Esophagus (tissue), 2 donors: ENCODE measurements at regions not wholly inside any gene's neighbourhood (a gene's known extent, or its start where the extent isn't known, plus 50 kb on each side); places are given as distances from the start of the nearest gene placed in this dataset.

ENCODE experiments used
- H3K27ac ChIP-seq, 2 donors: one replicate each; pipeline ENCODE4 v1.5.1; 2013; ENCODE audit warnings: low read depth in 2 of 2, mild to moderate bottlenecking in 2 of 2, inconsistent platforms in 1 of 2, low read length in 1 of 2, moderate library complexity in 1 of 2
- H3K27me3 ChIP-seq, 2 donors: one replicate each; pipeline ENCODE4 v1.6.1; 2013; ENCODE audit warnings: low read length in 2 of 2, control low read depth in 1 of 2, mild to moderate bottlenecking in 1 of 2; ENCODE audit not compliant: insufficient read depth in 2 of 2, control insufficient read depth in 1 of 2
- H3K36me3 ChIP-seq, 2 donors: one replicate each; pipeline ENCODE4 v1.6.1; 2013; ENCODE audit warnings: low read length in 1 of 2; ENCODE audit not compliant: control insufficient read depth in 2 of 2, insufficient read depth in 2 of 2
- H3K4me1 ChIP-seq, 2 donors: one replicate each; pipeline ENCODE4 v1.6.1; 2013; ENCODE audit warnings: low read length in 1 of 2; ENCODE audit not compliant: control insufficient read depth in 2 of 2, insufficient read depth in 2 of 2
- H3K4me3 ChIP-seq, 2 donors: one replicate each; pipeline ENCODE4 v1.5.1; 2013; ENCODE audit warnings: low read length in 2 of 2, mild to moderate bottlenecking in 2 of 2, low read depth in 1 of 2, moderate library complexity in 1 of 2
- H3K9me3 ChIP-seq, 2 donors: one replicate each; pipeline ENCODE4 v1.6.1; 2013; ENCODE audit warnings: mild to moderate bottlenecking in 2 of 2, low read depth in 1 of 2, low read length in 1 of 2, moderate library complexity in 1 of 2; ENCODE audit not compliant: control insufficient read depth in 2 of 2, insufficient read depth in 1 of 2
- WGBS, 2 donors: extraction: QIAGEN DNeasy Blood & Tissue Kit; methylation state at CpG; one replicate each; pipeline ENCODE4 v1.1.7; 2013; 5-methylcytosine and 5-hydroxymethylcytosine counted together
- donor health status: healthy with polysubstance abuse.
- donor health status: Bipolar disorder and iron deficiency.

DNA sequence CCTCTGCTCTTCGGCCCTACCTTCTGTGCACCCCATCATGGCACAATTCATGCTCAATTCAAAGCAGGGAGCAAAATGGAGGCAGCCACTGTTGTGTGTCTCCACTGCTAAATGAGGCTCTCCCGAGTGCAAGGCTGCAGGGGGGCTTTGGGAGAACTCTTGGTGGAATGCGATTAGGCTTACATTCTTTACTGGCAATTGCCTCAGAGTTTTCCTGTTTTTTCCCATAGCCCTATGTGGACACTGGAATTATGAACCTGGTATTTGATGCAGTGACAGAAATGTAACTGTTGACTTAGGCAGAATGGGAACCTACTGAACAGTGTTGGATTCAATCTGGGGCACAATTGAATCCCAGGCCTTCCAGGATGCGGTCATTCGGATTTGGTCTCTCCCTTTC, 187.9 kb upstream of the GMDS start:
- Histone ChIP-seq H3K36me3 (no peaks in the 10 kb centered on the region), H3K9me3 (no peaks in the 10 kb centered on the region), H3K4me1 (peaks cover 5 to 16% of the 10 kb centered on the region in 2 donors), H3K27me3 (no peaks in the 10 kb centered on the region), H3K4me3 (no peak overlapping the region), H3K27ac (peak overlapping the region; percentile 86 to 97)
- 93% methylated on average over 5 of the region's 5 CpGs for WGBS, 2 donors

DNA sequence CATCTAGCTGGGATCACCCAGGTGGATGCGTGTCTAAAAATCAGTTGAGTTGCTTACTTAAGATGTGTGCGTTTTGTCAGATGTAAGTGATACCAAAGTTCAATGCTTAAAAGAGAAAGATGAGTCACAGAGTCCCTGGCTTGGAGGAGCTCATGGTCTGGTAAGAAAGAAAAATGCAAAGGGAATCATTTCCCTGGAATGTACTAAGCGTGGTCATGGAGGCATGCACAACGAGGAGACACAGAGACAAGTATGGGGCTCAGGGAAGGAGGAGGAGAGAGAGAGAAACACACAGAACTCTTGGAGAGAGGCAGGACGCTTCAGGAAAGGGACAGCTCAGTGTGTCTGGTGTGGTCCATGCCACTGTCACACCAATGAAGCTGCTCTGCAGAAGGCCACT, 186.9 kb upstream of the GMDS start:
- Histone ChIP-seq H3K4me1 (peaks cover 5 to 16% of the 10 kb centered on the region in 2 donors), H3K4me3 (no peak overlapping the region), H3K36me3 (no peaks in the 10 kb centered on the region), H3K27ac (peak overlapping the region in 1 of 2 donors; percentile 72), H3K9me3 (no peaks in the 10 kb centered on the region), H3K27me3 (no peaks in the 10 kb centered on the region)
- WGBS, 2 donors, result 54 to 72% methylated on average over 5 of the region's 5 CpGs

DNA sequence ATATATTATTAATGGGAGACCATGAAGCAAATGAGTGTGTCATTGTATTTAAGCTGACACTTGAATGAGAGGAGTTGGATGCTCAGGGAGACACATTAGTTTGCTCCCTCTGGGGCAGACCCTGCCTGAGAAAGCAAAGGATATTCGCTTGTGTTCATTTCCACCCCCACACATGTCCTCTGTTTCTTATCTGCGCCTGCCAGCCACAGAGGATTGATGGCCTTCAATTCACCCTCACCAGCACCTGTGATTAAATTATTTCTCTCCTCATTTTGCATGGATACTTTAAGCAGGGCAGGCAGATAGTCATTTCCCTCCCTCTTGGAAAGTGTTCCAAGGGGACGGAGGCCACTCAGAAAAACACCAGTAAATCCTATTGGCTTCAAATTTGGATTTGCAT, 185.2 kb upstream of the GMDS start:
- Histone ChIP-seq H3K9me3 (no peaks in the 10 kb centered on the region), H3K4me1 (peaks cover 5 to 18% of the 10 kb centered on the region in 2 donors), H3K4me3 (no peak overlapping the region), H3K36me3 (no peaks in the 10 kb centered on the region), H3K27ac (peak overlapping the region in 1 of 2 donors; percentile 50), H3K27me3 (no peaks in the 10 kb centered on the region)
- WGBS, 2 donors, result 77 to 82% methylated on average over 3 of the region's 3 CpGs

DNA sequence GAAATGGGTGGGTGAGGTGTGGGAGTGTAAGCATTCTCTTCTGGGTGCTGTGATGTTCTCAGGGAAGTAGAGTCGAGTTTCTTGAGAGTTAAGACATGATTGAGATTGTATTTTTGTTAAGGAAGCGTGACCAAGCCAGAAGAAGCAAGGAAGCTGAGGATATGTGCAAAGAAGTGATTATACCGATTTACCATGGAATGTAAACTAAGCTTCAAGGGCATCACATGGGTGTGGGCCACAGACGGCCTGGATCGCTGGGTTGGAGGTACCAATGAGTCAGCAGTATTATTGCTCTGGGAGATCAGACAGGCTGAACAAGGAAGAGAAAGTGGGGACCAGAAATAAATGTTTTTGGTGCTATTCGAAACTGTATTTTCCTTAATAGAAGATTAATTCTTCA, 184.1 kb upstream of the GMDS start:
- Histone ChIP-seq H3K27me3 (no peaks in the 10 kb centered on the region), H3K27ac (peak overlapping the region; percentile 26 to 50), H3K36me3 (no peaks in the 10 kb centered on the region), H3K9me3 (no peaks in the 10 kb centered on the region), H3K4me1 (peaks cover 5 to 18% of the 10 kb centered on the region in 2 donors), H3K4me3 (no peak overlapping the region)
- WGBS, 2 donors, result 60 to 67% methylated on average over 6 of the region's 6 CpGs

DNA sequence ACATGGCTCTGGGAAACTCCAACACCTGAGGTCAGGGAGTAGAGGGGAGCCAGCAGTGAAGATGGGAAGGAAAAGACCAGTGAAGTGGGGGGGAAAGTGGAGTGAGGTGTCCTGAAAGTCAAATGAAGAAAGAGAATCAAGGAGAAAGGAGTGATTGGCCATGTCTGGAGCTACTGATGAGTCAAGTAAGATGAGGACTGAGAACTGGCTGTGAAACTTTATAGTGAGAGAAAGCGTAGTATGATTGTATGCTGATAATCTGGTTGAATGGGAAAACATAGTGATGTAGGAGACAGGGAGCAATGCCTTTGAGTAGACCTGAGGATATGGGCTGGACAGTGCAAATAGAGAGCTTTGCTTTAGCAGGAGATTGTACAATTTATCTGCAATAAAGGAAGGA, 183.6 kb upstream of the GMDS start:
- Histone ChIP-seq H3K27ac (peak overlapping the region; percentile 50 to 77), H3K4me1 (peaks cover 5 to 14% of the 10 kb centered on the region in 2 donors), H3K36me3 (no peaks in the 10 kb centered on the region), H3K9me3 (no peaks in the 10 kb centered on the region), H3K27me3 (no peaks in the 10 kb centered on the region), H3K4me3 (no peak overlapping the region)
- 74 to 85% methylated on average over 1 of the region's 1 CpG for WGBS, 2 donors

DNA sequence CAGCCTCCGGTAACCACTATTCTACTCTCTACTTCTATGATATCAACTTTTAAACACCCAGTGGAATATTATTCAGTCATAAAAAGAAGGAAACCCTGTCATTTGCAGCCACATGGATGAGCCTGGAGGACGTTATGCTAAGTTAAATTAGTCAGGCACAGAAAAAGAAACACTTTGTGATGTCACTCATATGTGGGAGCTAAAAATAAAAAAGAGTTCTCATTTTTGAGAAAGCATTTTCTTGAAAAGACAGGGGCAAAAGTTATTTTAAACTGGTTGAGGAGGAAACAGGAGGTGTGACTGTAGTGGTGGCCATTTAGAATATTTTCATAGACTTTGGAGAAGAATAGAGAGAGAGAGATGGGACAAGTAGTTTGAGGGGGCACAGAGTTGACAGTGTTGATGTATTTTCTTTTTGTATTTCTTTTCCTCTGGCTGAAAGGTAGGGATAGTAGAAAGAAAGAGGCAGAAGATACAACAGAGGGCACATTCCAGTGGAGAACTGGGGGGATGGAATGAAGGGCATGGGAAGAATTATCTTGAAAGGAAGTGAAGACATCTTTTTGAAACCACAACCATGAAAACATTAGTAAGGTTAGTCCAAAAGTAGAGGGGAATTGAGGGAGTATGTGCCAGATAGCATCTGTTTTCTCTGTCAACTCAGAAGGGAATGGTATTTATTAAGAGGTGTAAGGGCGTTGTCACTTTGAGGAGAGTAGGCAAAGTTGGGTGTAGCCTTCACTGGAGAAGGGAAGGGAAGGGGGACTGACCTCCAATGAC, 181.3 kb upstream of the GMDS start:
- H3K27me3 ChIP-seq, result no peaks in the 10 kb centered on the region
- WGBS, 2 donors, result 79 to 85% methylated on average over 3 of the region's 3 CpGs
- no peak overlapping the region for H3K27ac ChIP-seq
- no peaks in the 10 kb centered on the region for H3K9me3 ChIP-seq
- H3K36me3 ChIP-seq, result no peaks in the 10 kb centered on the region
- H3K4me3 ChIP-seq, result no peak overlapping the region
- peaks cover 0 to 5% of the 10 kb centered on the region in 2 donors for H3K4me1 ChIP-seq

DNA sequence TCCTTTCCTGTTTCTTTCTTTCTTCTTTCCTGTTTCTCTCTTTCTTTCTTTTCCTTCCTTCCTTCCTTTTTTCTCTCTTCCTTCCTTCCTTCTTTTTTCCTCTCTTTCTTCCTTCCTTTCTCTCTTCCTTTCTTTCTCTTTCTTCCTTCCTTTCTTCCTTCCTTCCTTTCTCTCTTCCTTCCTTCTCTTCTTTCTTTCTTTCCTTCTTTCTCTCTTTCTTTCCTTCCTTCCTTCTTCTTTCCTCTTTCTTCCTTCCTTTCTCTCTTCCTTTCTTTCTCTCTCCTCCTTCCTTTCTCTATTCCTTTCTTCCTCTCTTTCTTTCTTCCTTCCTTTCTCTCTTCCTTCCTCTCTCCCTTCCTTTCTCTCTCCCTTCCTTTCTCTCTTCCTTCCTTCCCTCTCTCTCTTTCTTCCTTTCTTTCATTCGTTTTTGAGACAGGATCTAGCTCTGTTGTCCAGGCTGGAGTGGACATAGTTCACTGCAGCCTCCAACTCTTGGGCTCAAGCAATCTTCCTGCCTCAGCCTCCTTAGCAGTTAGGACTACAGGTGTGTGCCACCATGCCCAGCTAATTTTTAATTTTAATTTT, 170.8 kb upstream of the GMDS start:
- H3K36me3 ChIP-seq, result no peaks in the 10 kb centered on the region
- H3K9me3 ChIP-seq, result no peaks in the 10 kb centered on the region
- no peak overlapping the region for H3K4me3 ChIP-seq
- 68 to 76% methylated on average over 1 of the region's 1 CpG for WGBS, 2 donors
- no peak overlapping the region for H3K27ac ChIP-seq
- no peaks in the 10 kb centered on the region for H3K27me3 ChIP-seq
- no peaks in the 10 kb centered on the region for H3K4me1 ChIP-seq

DNA sequence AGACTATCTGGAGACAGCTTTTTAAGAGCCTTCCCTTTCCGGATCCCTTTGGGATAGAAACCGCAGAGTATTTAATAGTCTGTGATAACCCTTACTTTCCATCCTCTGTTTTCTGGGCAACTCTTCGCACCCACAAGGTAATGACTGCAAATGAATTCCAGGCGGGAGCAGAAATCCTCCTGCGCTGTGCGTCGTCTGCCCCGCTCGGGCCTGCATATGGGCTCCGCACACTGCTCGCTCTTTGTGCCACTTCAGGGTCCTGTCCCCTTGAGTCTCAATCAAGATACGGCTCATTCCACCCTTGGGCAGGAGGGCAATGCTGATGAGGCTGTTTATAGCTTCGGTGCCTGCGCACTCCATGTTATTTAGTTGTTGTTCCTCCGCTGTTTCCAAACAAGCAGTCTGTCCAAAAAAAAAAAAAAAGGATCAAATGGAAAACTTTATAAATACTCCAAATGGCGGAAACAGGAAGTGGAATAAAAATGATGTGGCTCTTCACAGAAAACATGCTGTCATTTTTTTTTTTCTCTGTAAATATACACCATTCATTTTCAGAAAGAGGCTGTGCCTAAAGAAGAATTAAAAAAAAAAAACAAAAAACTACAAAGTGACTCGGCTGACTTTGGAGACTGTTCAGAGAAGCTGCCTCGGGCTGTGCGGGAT, 169.6 kb upstream of the GMDS start:
- no peak overlapping the region for H3K27ac ChIP-seq
- 88 to 95% methylated on average over 19 of the region's 19 CpGs for WGBS, 2 donors
- no peak overlapping the region for H3K4me3 ChIP-seq
- H3K27me3 ChIP-seq, result no peaks in the 10 kb centered on the region
- H3K4me1 ChIP-seq, result no peaks in the 10 kb centered on the region
- H3K36me3 ChIP-seq, result no peaks in the 10 kb centered on the region
- no peaks in the 10 kb centered on the region for H3K9me3 ChIP-seq

DNA sequence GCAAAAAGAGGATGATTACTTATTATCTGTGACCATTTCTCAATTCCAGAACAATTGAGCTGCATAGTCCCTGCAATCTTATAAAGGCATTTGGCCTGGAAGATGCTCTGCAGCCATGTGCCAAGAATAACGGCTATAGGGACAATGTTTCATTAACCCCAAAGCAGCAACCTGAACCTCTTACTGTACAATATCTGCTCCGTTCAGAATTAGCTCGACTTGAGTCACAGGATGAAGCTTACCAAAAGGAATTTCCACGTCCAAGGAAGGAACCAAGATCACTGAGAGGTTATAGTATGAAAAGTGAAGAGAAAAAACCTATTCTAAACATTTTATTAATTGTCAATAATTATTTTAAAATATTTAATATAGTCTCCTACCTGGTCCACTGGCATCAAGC, 167.3 kb upstream of the GMDS start:
- H3K27ac ChIP-seq, result no peak overlapping the region
- no peaks in the 10 kb centered on the region for H3K27me3 ChIP-seq
- H3K9me3 ChIP-seq, result no peaks in the 10 kb centered on the region
- no peak overlapping the region for H3K4me3 ChIP-seq
- H3K36me3 ChIP-seq, result no peaks in the 10 kb centered on the region
- 75 to 84% methylated on average over 4 of the region's 4 CpGs for WGBS, 2 donors
- no peaks in the 10 kb centered on the region for H3K4me1 ChIP-seq
